B cell (primary cell): ENCODE measurements at regions not wholly inside any gene's neighbourhood (a gene's known extent, or its start where the extent isn't known, plus 50 kb on each side); places are given as distances from the start of the nearest gene placed in this dataset.
"Not testable (repeated sequence)": the region's sequence is repeated elsewhere in the genome, so short reads cannot be mapped to it uniquely, and the experiment has no call there.

Experiments
- ATAC-seq: fragments of 200-7000 bp; cut with Tn5 transposase; one replicate; pipeline ENCODE4 v1.10.0; 2021; ENCODE audit warnings: low read depth, mild to moderate bottlenecking, moderate number of reproducible peaks, moderate library complexity
- CTCF ChIA-PET: fragments of 350-600 bp; sonication (Branson Sonifier 250); formaldehyde crosslinking; loops from one replicate; lab custom pipeline; 2021; ENCODE audit warnings: antibody characterized with exemption, inconsistent platforms; lab: Charles Lee
- POLR2A ChIA-PET: fragments of 350-600 bp; sonication (Branson Sonifier 250); formaldehyde crosslinking; loops from one replicate; lab custom pipeline; 2021; ENCODE audit warnings: antibody characterized with exemption; lab: Charles Lee
- DNase-seq: peaks from one replicate; pipeline ENCODE4 v3.0.0; 2013
- H2AFZ ChIP-seq: 2 replicates; pipeline ENCODE4 v1.6.1; 2012; ENCODE audit warnings: mild to moderate bottlenecking, low read depth, low read length; ENCODE audit not compliant: insufficient read depth, poor library complexity, severe bottlenecking
- H3K27ac ChIP-seq, 2 donors: 1 replicate in 1 of 2; 2 replicates in 1 of 2; pipeline ENCODE4 v1.5.1; 2012 to 2013; ENCODE audit warnings: low read length in 2 of 2, mild to moderate bottlenecking in 2 of 2, moderate library complexity in 1 of 2
- H3K27me3 ChIP-seq, 4 experiments: fragments of 200-600 bp in 1 of 4; sonication (generic) in 1 of 4; replicated peaks in 1 of 4; 1 replicate in 2 of 4; 2 replicates in 2 of 4; pipeline versions ENCODE4 v1.6.1 to v1.7.0; 2013 to 2016; ENCODE audit warnings: low read length in 3 of 4, mild to moderate bottlenecking in 2 of 4, mixed read lengths in 1 of 4, moderate library complexity in 1 of 4; ENCODE audit not compliant: insufficient read depth in 4 of 4, control insufficient read depth in 3 of 4; ENCODE audit errors: control extremely low read depth in 1 of 4
- H3K36me3 ChIP-seq, 2 experiments: replicated peaks in 1 of 2; 1 replicate in 1 of 2; 2 replicates in 1 of 2; pipeline versions ENCODE4 v1.6.1 to v1.7.1; 2013; ENCODE audit warnings: low read length in 1 of 2; ENCODE audit not compliant: insufficient read depth in 2 of 2, control insufficient read depth in 1 of 2; ENCODE audit errors: control extremely low read depth in 1 of 2, extremely low read depth in 1 of 2
- H3K4me1 ChIP-seq, 2 donors: fragments of 200-600 bp in 1 of 2; sonication (generic) in 1 of 2; 1 replicate in 1 of 2; 2 replicates in 1 of 2; pipeline versions ENCODE4 v1.5.1 to v1.6.1; 2013 to 2017; ENCODE audit warnings: low read length in 2 of 2; ENCODE audit not compliant: control insufficient read depth in 2 of 2, insufficient read depth in 2 of 2
- H3K4me2 ChIP-seq: replicated peaks from 2 replicates; pipeline ENCODE3; 2012; ENCODE audit warnings: mild to moderate bottlenecking, low read depth, low read length; ENCODE audit not compliant: poor library complexity, severe bottlenecking
- H3K4me3 ChIP-seq, 5 experiments: fragments of 200-600 bp in 1 of 5; sonication (generic) in 1 of 5; 1 replicate in 3 of 5; 2 replicates in 2 of 5; pipeline versions ENCODE4 v1.5.1 to v1.7.0; 2011 to 2016; ENCODE audit warnings: low read length in 4 of 5, mild to moderate bottlenecking in 4 of 5, low read depth in 2 of 5, control low read depth in 1 of 5, moderate library complexity in 1 of 5; ENCODE audit not compliant: insufficient read depth in 1 of 5; ENCODE audit errors: control extremely low read depth in 1 of 5, extremely low read depth in 1 of 5
- H3K79me2 ChIP-seq: fragments of 200-600 bp; sonication (generic); one replicate; pipeline ENCODE4 v1.6.0; 2016; ENCODE audit warnings: low read length; ENCODE audit not compliant: control insufficient read depth, insufficient read depth
- H3K9ac ChIP-seq: fragments of 200-600 bp; sonication (generic); 2 replicates; pipeline ENCODE4 v1.6.1; 2017; ENCODE audit warnings: mild to moderate bottlenecking, low read length, moderate library complexity
- H3K9me3 ChIP-seq, 3 donors: one replicate each; pipeline versions ENCODE4 v1.6.1 to v1.7.1; 2013; ENCODE audit warnings: low read length in 2 of 3; ENCODE audit not compliant: control insufficient read depth in 2 of 3, insufficient read depth in 1 of 3; ENCODE audit errors: control extremely low read depth in 1 of 3
- H4K20me1 ChIP-seq: 2 replicates; pipeline ENCODE4 v1.6.0; 2012; ENCODE audit warnings: mild to moderate bottlenecking, low read length; ENCODE audit not compliant: insufficient read depth, control insufficient read depth, poor library complexity, severe bottlenecking
- H3K27ac Mint-ChIP-seq: one replicate; pipeline ENCODE4 v1.8.0; 2021; ENCODE audit warnings: mixed read lengths
- H3K27me3 Mint-ChIP-seq: one replicate; pipeline ENCODE4 v1.8.0; 2021; ENCODE audit warnings: mixed read lengths
- H3K4me1 Mint-ChIP-seq: one replicate; pipeline ENCODE4 v1.8.0; 2021; ENCODE audit warnings: mixed read lengths
- H3K4me3 Mint-ChIP-seq: one replicate; pipeline ENCODE4 v1.8.0; 2021; ENCODE audit warnings: mixed read lengths
- H3K9me3 Mint-ChIP-seq: one replicate; pipeline ENCODE4 v1.8.0; 2022; ENCODE audit warnings: mixed read lengths; ENCODE audit not compliant: insufficient read depth
- EZH2 ChIP-seq: IDR thresholded peaks from 2 replicates; pipeline ENCODE4 v1.6.1; 2012; ENCODE audit warnings: borderline replicate concordance, low read depth, mild to moderate bottlenecking, moderate library complexity, low read length; ENCODE audit not compliant: insufficient read depth, poor library complexity, severe bottlenecking
- WGBS: methylation state at CpG from one replicate; pipeline ENCODE4 v1.1.5; 2013; ENCODE audit warnings: missing lambda C conversion rate; ENCODE audit not compliant: insufficient coverage; 5-methylcytosine and 5-hydroxymethylcytosine counted together
- intact Hi-C: fragments of 100-400 bp; cut with micrococcal nuclease; formaldehyde crosslinking; loops from one replicate; pipeline ENCODE4 v1.10.0; 2022
- TF ChIP-seq, protein P1 (sequence below): fragments of 200-600 bp; IDR thresholded peaks from one replicate; pipeline ENCODE4 v1.8.0; 2022; ENCODE audit warnings: antibody characterized with exemption, mild to moderate bottlenecking

DNA sequence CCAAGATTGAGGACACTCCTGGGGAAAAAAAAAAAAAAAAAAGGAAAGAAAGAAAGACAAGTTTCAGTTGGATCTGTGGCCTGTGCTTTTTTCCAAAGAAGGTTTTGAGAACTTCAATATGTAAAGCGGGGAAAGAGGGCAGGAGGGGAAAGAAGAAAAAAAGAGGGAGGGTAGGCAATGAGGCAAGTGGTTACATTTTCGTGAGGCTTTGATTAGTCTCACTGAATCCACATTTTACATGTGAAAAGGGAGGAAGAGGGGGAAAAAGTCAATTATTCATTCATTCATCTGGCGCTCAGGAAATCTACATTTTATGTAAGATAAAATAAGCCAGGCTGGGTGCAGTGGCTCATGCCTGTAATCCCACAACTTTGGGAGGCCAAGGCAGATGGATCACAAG lies 315.2 kb upstream of the PAPPA start:
- Mint-ChIP-seq H3K4me1 (no peaks in the 10 kb centered on the region), H3K9me3 (peaks cover 3% of the 10 kb centered on the region), H3K27me3 (no peaks in the 10 kb centered on the region), H3K27ac (no peak overlapping the region), H3K4me3 (no peak overlapping the region)
- H3K27me3 ChIP-seq, result no peaks in the 10 kb centered on the region
- ChIA-PET CTCF (no interaction called here), POLR2A (no interaction called here)
- ATAC-seq (no peak), DNase-seq (no peak)
- no peak overlapping the region for H3K9ac ChIP-seq
- no peaks in the 10 kb centered on the region for H4K20me1 ChIP-seq
- TF ChIP-seq, protein P1, sequence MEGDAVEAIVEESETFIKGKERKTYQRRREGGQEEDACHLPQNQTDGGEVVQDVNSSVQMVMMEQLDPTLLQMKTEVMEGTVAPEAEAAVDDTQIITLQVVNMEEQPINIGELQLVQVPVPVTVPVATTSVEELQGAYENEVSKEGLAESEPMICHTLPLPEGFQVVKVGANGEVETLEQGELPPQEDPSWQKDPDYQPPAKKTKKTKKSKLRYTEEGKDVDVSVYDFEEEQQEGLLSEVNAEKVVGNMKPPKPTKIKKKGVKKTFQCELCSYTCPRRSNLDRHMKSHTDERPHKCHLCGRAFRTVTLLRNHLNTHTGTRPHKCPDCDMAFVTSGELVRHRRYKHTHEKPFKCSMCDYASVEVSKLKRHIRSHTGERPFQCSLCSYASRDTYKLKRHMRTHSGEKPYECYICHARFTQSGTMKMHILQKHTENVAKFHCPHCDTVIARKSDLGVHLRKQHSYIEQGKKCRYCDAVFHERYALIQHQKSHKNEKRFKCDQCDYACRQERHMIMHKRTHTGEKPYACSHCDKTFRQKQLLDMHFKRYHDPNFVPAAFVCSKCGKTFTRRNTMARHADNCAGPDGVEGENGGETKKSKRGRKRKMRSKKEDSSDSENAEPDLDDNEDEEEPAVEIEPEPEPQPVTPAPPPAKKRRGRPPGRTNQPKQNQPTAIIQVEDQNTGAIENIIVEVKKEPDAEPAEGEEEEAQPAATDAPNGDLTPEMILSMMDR, result no peak
- no peak for TF ChIP-seq EZH2
- H2AFZ ChIP-seq, result no peak overlapping the region
- intact Hi-C loops, result no loop called here
- H3K9me3 ChIP-seq, result no peaks in the 10 kb centered on the region
- H3K4me3 ChIP-seq, result no peak overlapping the region
- H3K4me1 ChIP-seq, result no peaks in the 10 kb centered on the region
- H3K4me2 ChIP-seq, result no peak overlapping the region
- no peaks in the 10 kb centered on the region for H3K79me2 ChIP-seq
- H3K36me3 ChIP-seq, result no peaks in the 10 kb centered on the region
- H3K27ac ChIP-seq, result no peak overlapping the region
- no CpG with 5 or more reads among the region's 3 CpGs for WGBS

DNA sequence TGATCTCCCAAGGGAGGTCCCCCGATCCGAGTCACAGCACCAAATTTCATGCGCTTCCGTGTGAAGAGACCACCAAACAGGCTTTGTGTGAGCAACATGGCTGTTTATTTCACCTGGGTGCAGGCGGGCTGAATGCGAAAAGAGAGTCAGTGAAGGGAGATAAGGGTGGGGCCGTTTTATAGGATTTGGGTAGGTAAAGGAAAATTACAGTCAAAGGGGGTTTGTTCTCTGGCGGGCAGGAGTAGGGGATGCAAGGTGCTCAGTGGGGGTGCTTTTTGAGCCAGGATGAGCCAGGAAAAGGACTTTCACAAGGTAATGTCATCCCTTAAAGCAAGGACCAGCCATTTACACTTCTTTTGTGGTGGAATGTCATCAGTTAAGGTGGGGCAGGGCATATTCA lies 309.2 kb upstream of the PAPPA start:
- H3K4me3 ChIP-seq, POLR2A ChIA-PET, intact Hi-C loops, H3K4me2 ChIP-seq, H3K4me1 Mint-ChIP-seq, DNase-seq, H3K27ac Mint-ChIP-seq, H3K79me2 ChIP-seq, H3K9me3 ChIP-seq, ATAC-seq, H4K20me1 ChIP-seq, H3K9me3 Mint-ChIP-seq, H3K9ac ChIP-seq, H3K36me3 ChIP-seq, H3K27me3 Mint-ChIP-seq, H3K27me3 ChIP-seq, H3K4me1 ChIP-seq, H2AFZ ChIP-seq, H3K27ac ChIP-seq, H3K4me3 Mint-ChIP-seq, CTCF ChIA-PET: not testable (repeated sequence)
- WGBS, result 90% methylated on average over 2 of the region's 8 CpGs
